IMR-90 (cell line): ENCODE measurements at regions not wholly inside any gene's neighbourhood (a gene's known extent, or its start where the extent isn't known, plus 50 kb on each side); places are given as distances from the start of the nearest gene placed in this dataset.

Source experiments
- CTCF ChIP-seq: conservative IDR thresholded peaks from 2 replicates; pipeline ENCODE4 v1.5.1; 2012; ENCODE audit warnings: mild to moderate bottlenecking, low read depth, low read length, improper control_type of control experiment
- MAFK ChIP-seq: IDR thresholded peaks from 2 replicates; pipeline ENCODE4 v1.6.1; 2012; ENCODE audit warnings: low read depth, low read length, improper control_type of control experiment
- MXI1 ChIP-seq: IDR thresholded peaks from 2 replicates; pipeline ENCODE4 v1.6.1; 2012; ENCODE audit warnings: low read depth, mild to moderate bottlenecking, low read length, moderate library complexity, borderline replicate concordance
- NFE2L2 ChIP-seq: fragments of 150-350 bp; IDR thresholded peaks from 2 replicates; pipeline ENCODE4 v1.6.1; 2016; ENCODE audit warnings: low read depth, mild to moderate bottlenecking, low read length
- POLR2A ChIP-seq: IDR thresholded peaks from 2 replicates; pipeline ENCODE4 v1.6.1; 2012; ENCODE audit warnings: mild to moderate bottlenecking, low read depth, low read length
- RFX5 ChIP-seq: IDR thresholded peaks from 2 replicates; pipeline ENCODE4 v1.8.0; 2012; ENCODE audit warnings: low read depth, mild to moderate bottlenecking, low read length, moderate library complexity
- TF ChIP-seq, protein P1 (sequence below): fragments of 150-350 bp; IDR thresholded peaks from 2 replicates; pipeline ENCODE4 v1.6.1; 2016; ENCODE audit warnings: low read depth, mild to moderate bottlenecking, low read length, moderate library complexity, borderline replicate concordance

DNA sequence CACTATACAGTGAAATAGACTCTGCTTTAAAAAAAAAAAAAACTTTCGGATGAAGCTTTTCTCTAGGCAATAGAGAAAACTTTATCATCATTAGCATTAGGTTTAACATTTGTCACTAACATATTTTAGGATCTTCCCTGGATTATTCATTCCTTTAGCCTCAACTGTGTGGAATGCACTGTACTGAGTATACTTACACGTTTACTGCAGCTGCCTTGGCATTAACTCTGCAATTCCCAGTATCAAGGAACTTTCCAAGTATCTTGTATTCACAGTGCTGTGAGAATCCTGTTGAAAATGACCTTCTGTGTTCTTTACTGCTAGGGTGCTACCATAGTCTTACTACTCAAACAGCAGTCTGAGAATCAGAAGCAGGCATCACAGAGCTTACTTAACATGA lies 328.2 kb upstream of the COL3A1 start:
- TF ChIP-seq MAFK: no peak
- TF ChIP-seq CTCF: no peak
- TF ChIP-seq POLR2A: no peak
- no peak for TF ChIP-seq MXI1
- TF ChIP-seq RFX5: no peak
- TF ChIP-seq, protein P1, sequence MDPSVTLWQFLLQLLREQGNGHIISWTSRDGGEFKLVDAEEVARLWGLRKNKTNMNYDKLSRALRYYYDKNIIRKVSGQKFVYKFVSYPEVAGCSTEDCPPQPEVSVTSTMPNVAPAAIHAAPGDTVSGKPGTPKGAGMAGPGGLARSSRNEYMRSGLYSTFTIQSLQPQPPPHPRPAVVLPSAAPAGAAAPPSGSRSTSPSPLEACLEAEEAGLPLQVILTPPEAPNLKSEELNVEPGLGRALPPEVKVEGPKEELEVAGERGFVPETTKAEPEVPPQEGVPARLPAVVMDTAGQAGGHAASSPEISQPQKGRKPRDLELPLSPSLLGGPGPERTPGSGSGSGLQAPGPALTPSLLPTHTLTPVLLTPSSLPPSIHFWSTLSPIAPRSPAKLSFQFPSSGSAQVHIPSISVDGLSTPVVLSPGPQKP: no peak
- no peak for TF ChIP-seq NFE2L2
